H7 (cell line): ENCODE measurements at regions not wholly inside any gene's neighbourhood (a gene's known extent, or its start where the extent isn't known, plus 50 kb on each side); places are given as distances from the start of the nearest gene placed in this dataset.

ENCODE experiments used
- DNase-seq: peaks from one replicate; pipeline ENCODE4 v3.0.0; 2012
- H3K27me3 ChIP-seq: 2 replicates; pipeline ENCODE4 v1.6.0; 2011; ENCODE audit warnings: mild to moderate bottlenecking, low read length; ENCODE audit not compliant: control insufficient read depth, insufficient read depth
- H3K36me3 ChIP-seq: replicated peaks from 2 replicates; pipeline ENCODE4 v1.5.1; 2011; ENCODE audit warnings: low read length; ENCODE audit not compliant: control insufficient read depth, insufficient read depth
- H3K4me3 ChIP-seq: 2 replicates; pipeline ENCODE4 v1.5.1; 2011; ENCODE audit warnings: low read depth, mild to moderate bottlenecking, control low read depth, low read length, moderate library complexity; ENCODE audit not compliant: insufficient read depth

DNA sequence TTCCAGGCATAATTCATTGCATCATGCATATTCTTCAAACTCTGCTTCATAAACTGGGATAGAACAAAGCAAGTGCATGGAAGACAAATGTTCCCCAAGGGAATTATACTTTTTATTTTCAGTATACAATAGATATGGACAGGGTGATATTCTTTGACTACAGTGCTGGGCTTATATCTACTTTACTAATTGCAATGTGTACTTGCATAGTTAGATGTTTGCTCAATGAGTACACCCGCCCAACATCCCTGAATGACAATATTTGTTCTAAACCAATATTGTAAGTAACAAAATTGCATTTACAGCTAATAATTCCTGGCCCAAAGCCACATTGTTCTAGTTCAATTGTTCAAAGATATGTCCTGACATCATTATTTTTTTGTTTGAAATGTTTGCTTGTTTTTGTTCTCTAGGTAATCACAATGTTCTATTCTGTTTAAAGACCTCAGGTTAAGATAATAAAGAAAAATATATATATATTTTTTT is 171.4 kb downstream of the PTN start:
- H3K4me3 ChIP-seq: no peak overlapping the region
- no peak for DNase-seq
- H3K36me3 ChIP-seq: no peaks in the 10 kb centered on the region
- H3K27me3 ChIP-seq: no peaks in the 10 kb centered on the region

DNA sequence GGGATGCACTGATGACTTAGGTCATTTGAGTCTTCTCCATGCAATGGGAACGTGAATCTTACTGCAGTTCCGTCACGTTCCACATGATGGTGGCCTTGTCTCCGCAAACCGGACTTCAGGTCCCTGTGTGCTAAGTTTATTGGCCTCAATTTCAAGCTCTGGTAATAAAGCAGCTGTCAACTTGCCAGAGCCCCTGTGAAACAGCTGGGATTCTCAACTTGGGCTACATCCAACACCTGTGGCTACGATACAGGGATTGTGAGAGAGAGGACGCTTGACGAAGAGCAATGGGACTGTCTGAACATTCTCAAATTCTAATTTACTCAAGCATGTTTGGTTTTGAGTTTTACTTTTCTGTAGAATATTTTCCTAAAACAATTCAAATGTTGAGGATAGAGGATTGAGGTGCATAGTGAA is 174.2 kb downstream of the PTN start:
- H3K36me3 ChIP-seq: no peaks in the 10 kb centered on the region
- H3K27me3 ChIP-seq: no peaks in the 10 kb centered on the region
- peak; percentile 61 for DNase-seq
- no peak overlapping the region for H3K4me3 ChIP-seq

DNA sequence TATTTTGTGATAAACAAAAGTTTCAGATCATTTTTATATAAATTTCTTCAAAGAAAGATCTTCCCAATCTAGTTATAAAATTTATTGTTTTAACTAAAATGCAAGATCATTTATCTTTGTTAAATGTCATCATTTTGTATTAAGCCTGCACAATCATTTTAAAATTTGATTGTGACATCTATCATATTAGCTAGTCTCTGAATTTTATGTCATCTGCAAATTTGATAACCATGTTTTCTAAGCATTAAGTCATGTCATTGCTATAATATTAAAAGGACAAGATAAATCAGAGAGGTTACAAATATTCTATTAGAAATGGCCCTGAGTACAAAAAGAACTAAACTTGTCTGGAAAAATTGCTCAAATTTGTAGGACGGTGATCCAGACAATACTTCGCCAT is 175.9 kb downstream of the PTN start:
- no peak for DNase-seq
- Histone ChIP-seq H3K27me3 (no peaks in the 10 kb centered on the region), H3K36me3 (no peaks in the 10 kb centered on the region), H3K4me3 (no peak overlapping the region)

DNA sequence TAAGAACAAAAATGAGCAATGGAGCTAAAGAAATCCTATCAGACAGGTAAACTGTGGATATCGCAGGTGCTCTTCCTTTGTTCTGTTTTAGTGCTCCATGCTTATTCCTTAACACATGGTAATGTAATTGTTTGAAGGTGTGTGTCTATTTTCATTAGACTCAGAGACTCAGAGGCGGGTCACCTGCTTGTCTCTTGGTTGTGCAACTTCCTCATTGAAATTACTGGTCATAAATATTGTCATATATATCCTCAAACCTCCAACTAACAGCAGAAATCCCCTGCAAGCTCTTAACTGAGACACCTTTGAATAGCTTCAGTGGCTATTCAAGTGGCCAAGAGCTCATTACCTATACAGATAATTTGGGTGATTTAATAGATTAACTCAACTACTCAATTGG is 177.2 kb downstream of the PTN start:
- Histone ChIP-seq H3K36me3 (no peaks in the 10 kb centered on the region), H3K4me3 (no peak overlapping the region), H3K27me3 (no peaks in the 10 kb centered on the region)
- DNase-seq: no peak

DNA sequence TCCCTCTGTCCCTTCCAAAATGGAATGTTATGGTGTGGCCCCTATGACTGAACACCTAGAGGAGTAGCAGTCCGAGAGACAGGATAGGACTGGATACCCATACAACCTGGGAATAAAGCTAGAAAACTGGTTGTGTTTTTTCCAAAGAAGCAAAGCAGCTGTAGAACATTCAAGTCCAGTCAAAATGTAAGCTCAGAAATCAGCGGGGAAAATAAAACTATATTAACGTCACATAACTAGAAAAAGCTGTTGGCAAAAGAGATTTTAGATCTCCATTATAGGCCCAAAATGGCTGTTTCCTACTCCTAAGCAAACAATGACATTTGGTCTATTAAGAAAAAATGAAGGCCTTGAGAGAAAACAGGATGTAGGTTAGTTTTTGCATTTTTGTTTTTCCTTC is 177.7 kb downstream of the PTN start:
- Histone ChIP-seq H3K27me3 (no peaks in the 10 kb centered on the region), H3K4me3 (no peak overlapping the region), H3K36me3 (no peaks in the 10 kb centered on the region)
- DNase-seq: no peak

DNA sequence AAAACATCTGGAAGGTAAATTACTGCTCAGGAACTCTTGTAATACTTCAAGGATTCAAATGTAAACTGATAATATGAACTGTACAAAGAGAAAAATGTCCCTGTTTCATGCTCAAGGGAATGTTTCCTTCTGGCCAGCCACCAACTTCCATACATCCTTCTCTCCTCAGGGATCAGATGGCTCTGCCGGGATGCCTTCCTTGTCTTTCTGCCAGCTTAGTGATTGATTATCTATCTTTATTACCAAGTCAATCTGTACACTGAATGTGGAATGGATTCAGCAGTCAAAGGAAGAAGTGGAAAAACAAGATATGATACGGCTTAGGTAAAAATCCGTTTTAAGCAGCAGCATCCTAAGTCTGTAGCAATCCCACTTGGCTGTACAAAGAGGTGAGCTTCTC is 178.3 kb downstream of the PTN start:
- DNase-seq: no peak
- Histone ChIP-seq H3K36me3 (no peaks in the 10 kb centered on the region), H3K27me3 (no peaks in the 10 kb centered on the region), H3K4me3 (no peak overlapping the region)

DNA sequence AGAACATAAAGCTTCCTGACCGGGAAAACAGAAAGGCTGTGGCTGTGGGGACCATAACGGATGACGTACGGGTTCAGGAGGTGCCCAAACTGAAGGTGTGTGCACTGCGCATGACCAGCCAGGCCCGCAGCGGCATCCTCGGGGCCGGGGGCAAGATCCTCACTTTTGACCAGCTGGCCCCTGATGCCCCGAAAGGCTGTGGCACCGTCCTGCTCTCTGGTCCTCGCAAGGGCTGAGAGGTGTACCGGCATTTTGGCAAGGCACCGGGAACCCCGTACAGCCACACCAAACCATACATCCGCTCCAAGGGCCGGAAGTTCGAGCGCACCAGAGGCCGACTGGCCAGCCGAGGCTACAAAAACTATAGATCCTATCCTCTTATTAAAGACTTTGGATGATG is 179.3 kb downstream of the PTN start:
- Histone ChIP-seq H3K36me3 (no peaks in the 10 kb centered on the region), H3K27me3 (no peaks in the 10 kb centered on the region), H3K4me3 (no peak overlapping the region)
- DNase-seq: no peak

DNA sequence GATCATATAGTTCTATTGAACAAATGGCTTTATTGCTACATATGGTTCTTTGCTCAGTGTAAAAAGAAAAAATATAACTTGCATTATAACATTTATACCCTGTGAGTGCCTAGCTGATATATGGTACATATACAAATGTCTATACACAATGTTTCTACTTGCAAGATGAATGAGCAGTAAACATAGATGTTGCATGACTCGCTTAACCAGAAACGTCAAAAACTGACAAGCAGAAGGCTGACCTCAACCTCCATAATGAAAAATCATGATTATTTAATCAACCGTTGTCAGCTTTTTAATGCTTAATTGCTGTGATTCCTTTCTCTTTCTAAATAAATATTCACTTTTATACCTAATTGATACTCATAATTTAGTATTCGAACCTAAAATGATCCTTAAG is 183.3 kb downstream of the PTN start:
- Histone ChIP-seq H3K36me3 (no peaks in the 10 kb centered on the region), H3K27me3 (no peaks in the 10 kb centered on the region), H3K4me3 (no peak overlapping the region)
- DNase-seq: no peak

DNA sequence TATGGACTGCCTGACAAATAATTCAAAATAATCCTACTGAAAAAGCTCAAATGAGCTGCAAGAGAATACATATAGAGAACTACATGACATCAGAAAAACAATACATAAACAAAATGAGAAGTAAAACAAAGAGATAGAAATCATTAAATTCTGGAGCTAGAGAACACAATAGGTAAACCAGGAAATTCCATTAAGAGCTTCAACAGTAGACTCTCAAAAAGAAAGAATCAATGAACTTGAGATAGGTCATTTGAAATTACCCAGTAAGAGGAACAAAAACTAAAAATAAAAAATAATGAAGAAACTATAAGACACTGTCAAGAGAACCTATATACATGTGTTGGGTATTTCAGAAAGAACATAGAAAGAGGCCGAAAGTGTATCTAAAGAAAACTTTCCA is 186.3 kb downstream of the PTN start:
- no peak overlapping the region for H3K4me3 ChIP-seq
- no peak for DNase-seq
- no peaks in the 10 kb centered on the region for H3K36me3 ChIP-seq
- no peaks in the 10 kb centered on the region for H3K27me3 ChIP-seq

DNA sequence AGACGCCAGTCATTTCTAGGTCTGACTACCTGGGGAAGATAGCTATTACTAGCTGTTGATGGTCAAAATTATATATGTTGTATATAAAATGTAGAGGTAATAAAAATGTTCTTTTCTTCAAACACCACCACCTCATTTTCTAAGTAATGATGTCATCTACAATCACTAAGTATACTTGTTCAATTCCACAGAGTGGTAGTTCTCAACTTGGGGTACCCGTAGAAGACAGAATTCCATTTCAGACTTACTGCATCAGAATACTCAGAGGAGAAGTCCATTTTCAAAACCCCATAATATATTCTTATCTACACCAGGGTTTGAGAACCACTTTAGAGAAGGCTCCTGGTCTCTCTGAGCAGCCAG is 191.9 kb downstream of the PTN start:
- DNase-seq: no peak
- H3K27me3 ChIP-seq: no peaks in the 10 kb centered on the region
- no peaks in the 10 kb centered on the region for H3K36me3 ChIP-seq

DNA sequence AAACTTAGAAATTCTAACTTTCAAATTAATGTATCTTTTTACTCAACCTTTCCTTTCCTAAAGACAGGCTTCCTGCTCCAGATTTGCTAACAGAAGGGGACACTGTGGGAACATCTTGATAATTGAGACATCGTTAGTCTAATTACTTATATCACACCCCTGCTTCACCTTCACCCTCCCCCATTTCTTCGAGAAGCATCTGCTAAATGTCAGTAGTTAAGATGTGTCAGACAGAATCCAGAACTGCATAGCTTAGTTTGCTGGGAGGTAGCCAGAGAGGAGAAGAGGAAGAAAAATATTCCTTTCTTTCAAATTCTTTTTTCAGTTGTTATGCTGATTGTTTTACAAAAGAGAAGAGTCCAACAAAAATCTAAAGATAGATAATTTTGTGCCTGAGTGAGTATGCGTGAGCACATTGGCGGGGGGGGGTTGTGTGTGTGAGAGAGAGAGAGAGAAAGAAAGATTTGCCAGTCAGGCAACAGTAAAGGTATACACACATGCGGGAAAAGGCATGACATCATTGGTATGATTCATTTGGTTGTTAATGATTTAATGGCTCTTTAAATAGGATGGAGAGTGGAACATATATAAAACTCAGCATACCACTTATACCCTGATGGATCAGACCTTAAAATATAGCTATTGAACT is 192.4 kb downstream of the PTN start:
- DNase-seq: no peak

More for the DNA sequence above, 191.9 kb downstream of the PTN start:
- H3K4me3 ChIP-seq: no peak overlapping the region

DNA sequence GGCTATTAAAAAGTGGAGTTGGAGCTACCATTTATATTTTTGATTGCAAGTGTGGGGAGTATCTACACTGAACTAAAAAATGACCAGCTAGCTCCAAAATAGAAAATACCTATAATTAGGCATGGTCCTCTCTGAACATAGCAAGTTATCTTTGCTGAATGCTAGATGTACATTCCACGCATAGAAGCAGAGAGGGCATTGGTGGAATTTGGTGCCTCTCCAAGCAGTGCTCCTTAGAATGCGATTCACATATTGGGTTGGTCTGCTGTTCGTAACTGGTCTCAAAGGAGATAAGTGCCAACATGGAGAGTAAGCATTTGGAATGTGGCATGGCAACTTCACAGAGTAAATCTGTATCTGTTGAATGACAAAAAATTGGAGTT is 196.2 kb downstream of the PTN start:
- H3K36me3 ChIP-seq: no peaks in the 10 kb centered on the region
- H3K4me3 ChIP-seq: no peak overlapping the region
- no peaks in the 10 kb centered on the region for H3K27me3 ChIP-seq
- no peak for DNase-seq

More for the DNA sequence above, 192.4 kb downstream of the PTN start:
- Histone ChIP-seq H3K27me3 (no peaks in the 10 kb centered on the region), H3K36me3 (no peaks in the 10 kb centered on the region), H3K4me3 (no peak overlapping the region)

DNA sequence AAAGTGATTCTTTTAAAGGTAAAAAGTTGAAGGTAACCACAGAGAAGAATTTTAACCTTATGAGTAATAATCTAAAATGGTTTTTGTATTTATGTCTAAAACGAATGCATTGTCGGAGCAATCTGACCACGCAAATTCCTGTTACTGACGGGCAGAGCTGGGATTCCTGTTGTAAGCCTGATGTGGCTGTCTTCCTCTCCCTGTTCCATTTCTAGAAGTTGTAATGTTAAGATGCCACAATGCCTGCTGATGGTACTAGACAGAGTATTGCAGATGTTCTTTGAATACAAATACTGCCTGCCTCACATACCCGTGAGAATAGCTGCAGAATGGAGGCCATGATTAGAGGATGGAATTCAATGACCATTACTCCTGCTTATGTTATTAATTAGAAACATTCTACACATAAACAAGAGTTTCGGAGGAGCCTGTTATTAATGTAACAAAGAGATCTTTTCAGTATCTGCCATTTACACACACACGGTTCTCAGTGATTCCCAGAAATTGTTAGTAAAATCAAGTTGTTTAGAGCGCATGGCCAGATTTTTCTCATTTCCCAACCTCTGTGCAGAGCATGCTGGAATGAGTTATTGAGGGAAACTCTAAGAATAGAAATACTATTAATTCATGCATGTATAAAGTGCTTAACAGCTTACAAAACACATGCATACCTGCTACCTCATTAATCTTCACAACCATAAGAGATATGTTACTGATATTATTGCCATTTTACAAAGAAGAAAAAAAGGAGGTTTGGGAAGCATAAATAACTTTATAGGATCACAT is 196.8 kb downstream of the PTN start:
- Histone ChIP-seq H3K27me3 (no peaks in the 10 kb centered on the region), H3K36me3 (no peaks in the 10 kb centered on the region), H3K4me3 (no peak overlapping the region)
- DNase-seq: no peak

DNA sequence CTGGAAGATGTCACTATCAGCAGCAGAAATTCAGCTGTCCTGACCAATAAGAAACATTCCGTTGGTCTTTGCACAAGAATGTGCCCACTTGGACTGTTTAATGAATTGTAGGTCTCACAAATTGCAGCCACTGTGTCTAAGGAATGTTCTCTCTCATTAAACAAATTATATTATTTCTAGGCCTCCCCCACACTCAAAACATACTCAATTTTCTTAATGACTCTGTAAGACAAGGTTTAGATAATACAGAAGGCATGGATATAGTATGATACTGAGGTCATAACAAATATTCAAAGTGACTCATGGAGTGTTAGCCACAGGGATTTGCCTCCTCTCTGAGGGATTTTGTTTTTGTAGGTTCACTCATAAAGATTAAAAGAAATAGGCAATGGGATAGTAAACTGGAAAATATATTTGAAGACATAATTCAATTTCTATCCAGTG is 197.5 kb downstream of the PTN start:
- no peak overlapping the region for H3K4me3 ChIP-seq
- DNase-seq: no peak
- no peaks in the 10 kb centered on the region for H3K36me3 ChIP-seq
- H3K27me3 ChIP-seq: no peaks in the 10 kb centered on the region

DNA sequence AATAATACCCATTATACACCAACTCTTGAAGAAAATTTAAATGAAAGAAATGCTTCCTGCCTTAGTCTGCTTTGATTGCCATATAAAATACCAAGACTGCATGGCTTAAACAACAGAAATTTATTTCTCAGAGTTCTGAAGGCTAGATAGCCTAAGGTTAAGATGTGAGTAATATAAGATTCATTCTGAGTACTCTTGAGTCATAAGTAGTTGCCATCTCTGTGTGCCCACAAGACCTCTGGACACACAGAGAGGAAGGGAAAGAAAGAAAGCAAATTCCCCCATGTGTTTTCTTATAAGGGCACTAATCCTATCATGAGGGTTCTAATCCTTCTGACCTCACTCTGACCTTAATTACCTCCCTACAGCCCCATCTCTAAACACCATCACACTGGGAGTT is 201.2 kb downstream of the PTN start:
- Histone ChIP-seq H3K4me3 (no peak overlapping the region), H3K27me3 (no peaks in the 10 kb centered on the region), H3K36me3 (no peaks in the 10 kb centered on the region)
- DNase-seq: no peak
